ENCODE measurements at regions not wholly inside any gene's neighbourhood (a gene's known extent, or its start where the extent isn't known, plus 50 kb on each side); places are given as distances from the start of the nearest gene placed in this dataset.

GRCh38 chr5:152125661-152126205, 201.1 kb upstream of the GLRA1 start:
- no peak for TF ChIP-seq CTCF (conservative IDR thresholded peaks at IDR 0.05; ENCODE audit: low read depth, low read length)
- no peak for DNase-seq (ENCODE audit: low read depth)
- H3K4me3 ChIP-seq (ENCODE audit: low read depth, low read length) = no peak overlapping the region

- no peak for TF ChIP-seq CTCF (conservative IDR thresholded peaks at IDR 0.05; ENCODE audit: low read depth, low read length)
- H3K4me3 ChIP-seq (ENCODE audit: low read depth, low read length) = no peak overlapping the region
- DNase-seq (ENCODE audit: low read depth) = no peak
Measured at GRCh38 chr5:152124409-152125041, 199.9 kb upstream of the GLRA1 start.

GRCh38 chr5:152118676-152119470, 194.2 kb upstream of the GLRA1 start:
- H3K4me3 ChIP-seq (ENCODE audit: low read depth, low read length) = no peak overlapping the region
- no peak for DNase-seq (ENCODE audit: low read depth)
- no peak for TF ChIP-seq CTCF (conservative IDR thresholded peaks at IDR 0.05; ENCODE audit: low read depth, low read length)

GRCh38 chr5:152116934-152117333, 192.3 kb upstream of the GLRA1 start:
- no peak for DNase-seq (ENCODE audit: low read depth)
- TF ChIP-seq CTCF (conservative IDR thresholded peaks at IDR 0.05; ENCODE audit: low read depth, low read length) = no peak
- H3K4me3 ChIP-seq (ENCODE audit: low read depth, low read length) = no peak overlapping the region

GRCh38 chr5:152113401-152113800, 188.8 kb upstream of the GLRA1 start:
- no peak for TF ChIP-seq CTCF (conservative IDR thresholded peaks at IDR 0.05; ENCODE audit: low read depth, low read length)
- no peak overlapping the region for H3K4me3 ChIP-seq (ENCODE audit: low read depth, low read length)
- DNase-seq (ENCODE audit: low read depth) = no peak

GRCh38 chr5:152107220-152107619, 182.6 kb upstream of the GLRA1 start:
- no peak for TF ChIP-seq CTCF (conservative IDR thresholded peaks at IDR 0.05; ENCODE audit: low read depth, low read length)
- DNase-seq (ENCODE audit: low read depth) = no peak

More at GRCh38 chr5:152107220-152107619, 182.6 kb upstream of the GLRA1 start:
- no peak overlapping the region for H3K4me3 ChIP-seq (ENCODE audit: low read depth, low read length)
